Neural progenitor cell (in vitro differentiated cells): ENCODE measurements at regions not wholly inside any gene's neighbourhood (a gene's known extent, or its start where the extent isn't known, plus 50 kb on each side); places are given as distances from the start of the nearest gene placed in this dataset.

Source experiments
- EZH2 ChIP-seq: fragments of 200-600 bp; sonication (generic); IDR thresholded peaks from 2 replicates; pipeline ENCODE4 v1.6.1; 2017; ENCODE audit warnings: antibody characterized with exemption, mild to moderate bottlenecking, moderate library complexity
- EZH2phosphoT487 ChIP-seq: fragments of 200-600 bp; sonication (generic); IDR thresholded peaks from 2 replicates; pipeline ENCODE4 v1.6.1; 2017; ENCODE audit warnings: antibody characterized with exemption
- TF ChIP-seq, protein P1 (sequence below): fragments of 200-600 bp; sonication (generic); IDR thresholded peaks from 2 replicates; pipeline ENCODE4 v1.5.1; 2017; ENCODE audit warnings: antibody characterized with exemption, mild to moderate bottlenecking

DNA sequence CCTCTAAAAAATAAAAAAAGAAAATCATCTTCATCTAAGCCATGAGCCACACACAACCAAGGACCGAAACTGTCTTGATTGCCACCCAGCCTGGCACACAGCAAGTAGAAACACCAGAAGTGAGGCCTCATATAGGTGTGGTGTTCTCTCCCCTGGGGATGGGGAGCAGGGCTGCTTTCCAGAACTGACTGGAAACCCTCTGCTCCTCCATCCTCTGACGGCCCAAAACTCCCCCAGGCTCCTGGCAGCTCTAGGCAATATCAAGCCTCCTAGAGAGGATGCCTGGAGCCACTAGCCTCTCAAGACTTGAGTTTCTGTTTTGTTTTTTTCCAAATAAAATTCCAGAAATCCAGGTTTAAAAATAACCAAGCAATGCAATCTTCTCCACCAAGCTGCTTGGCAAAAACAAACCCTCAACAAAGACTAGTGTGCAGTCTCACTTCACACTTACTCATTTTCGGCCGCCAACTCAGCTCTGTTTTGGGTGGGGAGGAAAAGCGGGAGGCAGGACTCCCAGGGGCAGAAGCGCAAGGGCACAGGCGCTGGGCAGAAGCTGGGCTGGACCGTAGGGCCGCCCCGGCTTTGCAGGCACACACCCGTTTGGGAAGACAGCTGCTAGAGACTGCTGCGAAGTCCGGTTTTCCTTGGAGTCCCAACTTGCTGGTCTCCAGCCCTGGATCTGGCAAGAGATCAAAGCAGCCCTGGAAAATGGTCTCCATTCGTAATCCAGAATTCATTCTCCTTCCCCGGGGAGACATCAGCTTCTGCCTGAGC lies 78.2 kb upstream of the CAPZB start:
- TF ChIP-seq, protein P1, sequence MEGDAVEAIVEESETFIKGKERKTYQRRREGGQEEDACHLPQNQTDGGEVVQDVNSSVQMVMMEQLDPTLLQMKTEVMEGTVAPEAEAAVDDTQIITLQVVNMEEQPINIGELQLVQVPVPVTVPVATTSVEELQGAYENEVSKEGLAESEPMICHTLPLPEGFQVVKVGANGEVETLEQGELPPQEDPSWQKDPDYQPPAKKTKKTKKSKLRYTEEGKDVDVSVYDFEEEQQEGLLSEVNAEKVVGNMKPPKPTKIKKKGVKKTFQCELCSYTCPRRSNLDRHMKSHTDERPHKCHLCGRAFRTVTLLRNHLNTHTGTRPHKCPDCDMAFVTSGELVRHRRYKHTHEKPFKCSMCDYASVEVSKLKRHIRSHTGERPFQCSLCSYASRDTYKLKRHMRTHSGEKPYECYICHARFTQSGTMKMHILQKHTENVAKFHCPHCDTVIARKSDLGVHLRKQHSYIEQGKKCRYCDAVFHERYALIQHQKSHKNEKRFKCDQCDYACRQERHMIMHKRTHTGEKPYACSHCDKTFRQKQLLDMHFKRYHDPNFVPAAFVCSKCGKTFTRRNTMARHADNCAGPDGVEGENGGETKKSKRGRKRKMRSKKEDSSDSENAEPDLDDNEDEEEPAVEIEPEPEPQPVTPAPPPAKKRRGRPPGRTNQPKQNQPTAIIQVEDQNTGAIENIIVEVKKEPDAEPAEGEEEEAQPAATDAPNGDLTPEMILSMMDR, result no peak
- TF ChIP-seq EZH2phosphoT487, result no peak
- TF ChIP-seq EZH2, result no peak
